Esophagus squamous epithelium (tissue), 5 donors: ENCODE measurements at regions not wholly inside any gene's neighbourhood (a gene's known extent, or its start where the extent isn't known, plus 50 kb on each side); places are given as distances from the start of the nearest gene placed in this dataset.

Experiments
- DNase-seq: peaks from one replicate; lab custom pipeline; 2025; lab: John Stamatoyannopoulos, UW
- H3K27ac ChIP-seq, 4 donors: fragments of 200-600 bp; sonication (generic); one replicate each; pipeline ENCODE4 v1.5.1; 2016 to 2019; ENCODE audit warnings: mild to moderate bottlenecking in 1 of 4
- H3K27me3 ChIP-seq, 4 donors: fragments of 200-600 bp; sonication (generic); 1 replicate in 3 of 4; 2 replicates in 1 of 4; pipeline versions ENCODE4 v1.5.1 to v1.6.0; 2017 to 2021; ENCODE audit warnings: antibody characterized with exemption in 1 of 4
- H3K36me3 ChIP-seq, 3 donors: fragments of 200-600 bp; sonication (generic); one replicate each; pipeline ENCODE4 v1.5.1; 2016 to 2019
- H3K4me1 ChIP-seq, 3 donors: fragments of 200-600 bp; sonication (generic); one replicate each; pipeline ENCODE4 v1.5.1; 2017 to 2019
- H3K4me3 ChIP-seq, 4 donors: fragments of 200-600 bp; sonication (generic); 1 replicate in 3 of 4; 2 replicates in 1 of 4; pipeline ENCODE4 v1.5.1; 2016 to 2019; ENCODE audit warnings: mild to moderate bottlenecking in 2 of 4, moderate library complexity in 1 of 4
- H3K9me3 ChIP-seq, 3 donors: fragments of 200-600 bp; sonication (generic); one replicate each; pipeline ENCODE4 v1.5.1; 2016 to 2019
- POLR2A ChIP-seq, 4 donors: fragments of 450-650 bp; IDR thresholded peaks; one replicate each; pipeline ENCODE4 v1.6.1; 2017; ENCODE audit warnings: antibody characterized with exemption in 4 of 4, mild to moderate bottlenecking in 4 of 4, moderate library complexity in 3 of 4
- WGBS, 2 donors: methylation state at CpG; one replicate each; pipeline ENCODE4 v1.1.5; 2018; 5-methylcytosine and 5-hydroxymethylcytosine counted together
- intact Hi-C: fragments of 100-400 bp; cut with DNase I; formaldehyde crosslinking; loops from one replicate; pipeline ENCODE4 v1.15.0; 2022
- TF ChIP-seq, protein P1 (sequence below), 6 experiments: fragments of 450-650 bp in 4 of 6; fragments of 200-600 bp in 2 of 6; sonication (generic) in 2 of 6; IDR thresholded peaks; one replicate each; pipeline ENCODE4 v1.5.1; 2016 to 2019; ENCODE audit warnings: antibody characterized with exemption in 6 of 6, mild to moderate bottlenecking in 4 of 6, moderate library complexity in 4 of 6
- donor health status: DM: yes; HTN: yes; CAD: no.

DNA sequence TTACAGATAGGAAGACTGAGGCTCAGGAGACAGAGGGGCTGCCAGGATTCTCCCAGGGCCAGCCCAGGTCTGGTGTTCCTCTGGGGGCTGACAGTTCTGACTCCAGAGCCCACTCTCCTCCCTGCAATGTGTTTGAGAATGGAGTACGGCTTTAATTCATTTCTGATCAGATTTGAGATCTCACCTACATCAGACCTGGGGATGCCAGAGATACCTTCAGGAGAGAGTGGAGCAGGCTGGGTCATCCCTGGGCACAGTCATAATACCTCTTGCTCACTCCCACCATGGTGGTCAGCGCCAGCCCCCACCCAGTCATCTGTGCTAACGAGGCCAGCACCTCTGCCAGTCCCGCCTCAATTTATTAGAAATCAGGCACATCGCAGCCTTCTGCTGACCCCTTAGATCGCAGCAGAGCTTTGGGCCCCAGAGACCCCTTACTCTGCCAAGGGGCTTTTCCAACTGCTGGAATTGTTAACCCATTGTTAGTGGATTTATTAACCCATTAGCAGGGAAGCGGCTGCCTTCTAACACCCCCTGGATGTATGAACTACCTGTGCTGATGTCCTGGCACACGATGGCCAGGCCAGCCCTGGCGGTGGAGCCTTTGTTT is 352.1 kb downstream of the MATN1 start:
- no peaks in the 10 kb centered on the region for H3K36me3 ChIP-seq
- 62 to 82% methylated on average over 5 to 9 of the region's 9 CpGs for WGBS, 2 donors
- H3K4me3 ChIP-seq, result no peak overlapping the region
- TF ChIP-seq, protein P1, sequence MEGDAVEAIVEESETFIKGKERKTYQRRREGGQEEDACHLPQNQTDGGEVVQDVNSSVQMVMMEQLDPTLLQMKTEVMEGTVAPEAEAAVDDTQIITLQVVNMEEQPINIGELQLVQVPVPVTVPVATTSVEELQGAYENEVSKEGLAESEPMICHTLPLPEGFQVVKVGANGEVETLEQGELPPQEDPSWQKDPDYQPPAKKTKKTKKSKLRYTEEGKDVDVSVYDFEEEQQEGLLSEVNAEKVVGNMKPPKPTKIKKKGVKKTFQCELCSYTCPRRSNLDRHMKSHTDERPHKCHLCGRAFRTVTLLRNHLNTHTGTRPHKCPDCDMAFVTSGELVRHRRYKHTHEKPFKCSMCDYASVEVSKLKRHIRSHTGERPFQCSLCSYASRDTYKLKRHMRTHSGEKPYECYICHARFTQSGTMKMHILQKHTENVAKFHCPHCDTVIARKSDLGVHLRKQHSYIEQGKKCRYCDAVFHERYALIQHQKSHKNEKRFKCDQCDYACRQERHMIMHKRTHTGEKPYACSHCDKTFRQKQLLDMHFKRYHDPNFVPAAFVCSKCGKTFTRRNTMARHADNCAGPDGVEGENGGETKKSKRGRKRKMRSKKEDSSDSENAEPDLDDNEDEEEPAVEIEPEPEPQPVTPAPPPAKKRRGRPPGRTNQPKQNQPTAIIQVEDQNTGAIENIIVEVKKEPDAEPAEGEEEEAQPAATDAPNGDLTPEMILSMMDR (IDR thresholded peaks at IDR 0.05), result no peak
- TF ChIP-seq POLR2A (IDR thresholded peaks at IDR 0.05), result no peak
- DNase-seq, result no peak
- H3K4me1 ChIP-seq, result no peaks in the 10 kb centered on the region
- intact Hi-C loops, result no loop called here
- no peak overlapping the region for H3K27ac ChIP-seq
- no peaks in the 10 kb centered on the region for H3K9me3 ChIP-seq
- peaks cover 0 to 19% (median 0%) of the 10 kb centered on the region in 4 donors for H3K27me3 ChIP-seq

DNA sequence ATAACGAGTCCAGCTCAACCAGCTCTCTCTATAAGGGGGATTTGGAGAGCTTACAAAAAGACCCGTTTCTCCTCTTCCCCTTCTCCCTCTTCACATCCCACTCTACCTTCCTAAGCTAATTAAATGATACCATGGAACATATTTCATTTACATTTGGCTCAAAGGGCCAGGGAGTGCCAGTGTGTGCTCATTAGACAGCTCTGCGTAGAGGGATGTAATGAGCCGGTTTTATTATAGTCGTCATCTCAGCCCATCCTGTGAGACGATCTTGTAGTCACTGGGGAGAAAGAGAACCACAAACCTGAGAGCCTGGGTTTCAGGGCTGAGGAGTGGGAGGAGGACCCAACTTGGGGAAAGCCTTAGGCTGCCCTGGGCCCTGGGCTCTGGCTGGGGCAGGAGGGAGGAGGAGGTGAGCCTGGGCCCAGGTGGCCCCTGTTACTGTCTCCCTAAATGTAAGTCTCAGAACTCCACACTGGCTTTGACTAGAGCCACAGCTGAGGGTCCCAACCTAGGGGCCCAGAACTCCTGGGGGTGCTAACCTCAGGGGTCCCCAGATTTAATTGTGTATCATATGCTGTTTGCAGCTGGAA is 354.6 kb downstream of the MATN1 start:
- Histone ChIP-seq H3K4me1 (no peaks in the 10 kb centered on the region), H3K36me3 (no peaks in the 10 kb centered on the region), H3K27me3 (peaks cover 0 to 14% (median 0%) of the 10 kb centered on the region in 4 donors), H3K4me3 (no peak overlapping the region), H3K27ac (no peak overlapping the region), H3K9me3 (no peaks in the 10 kb centered on the region)
- 61 to 68% methylated on average over 5 to 6 of the region's 6 CpGs for WGBS, 2 donors
- DNase-seq, result no peak
- no peak for TF ChIP-seq POLR2A (IDR thresholded peaks at IDR 0.05)
- TF ChIP-seq, protein P1 (IDR thresholded peaks at IDR 0.05), result no peak
- intact Hi-C loops, result no loop called here

DNA sequence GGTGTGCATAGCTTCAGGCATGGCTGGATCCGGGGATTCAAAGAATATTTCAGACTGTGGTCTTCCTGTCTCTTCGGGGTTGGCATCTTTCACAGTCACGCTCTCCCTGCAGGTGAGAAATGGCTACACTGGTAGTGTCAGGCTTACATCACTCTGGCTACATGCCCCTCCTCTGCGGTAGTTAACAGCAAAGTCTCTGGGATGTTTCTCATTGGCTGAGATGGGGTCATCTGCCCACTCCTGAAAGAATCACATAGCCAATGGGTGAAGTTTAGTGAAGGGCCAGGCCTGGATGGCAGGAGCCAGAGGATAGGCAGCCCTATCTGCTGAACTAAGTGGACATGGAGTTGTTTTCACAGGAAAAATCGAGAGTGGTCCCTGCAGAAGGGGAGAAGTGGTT is 356.5 kb downstream of the MATN1 start:
- Histone ChIP-seq H3K9me3 (no peaks in the 10 kb centered on the region), H3K4me3 (no peak overlapping the region), H3K27ac (no peak overlapping the region), H3K36me3 (no peaks in the 10 kb centered on the region), H3K4me1 (no peaks in the 10 kb centered on the region), H3K27me3 (peaks cover 0 to 15% (median 0%) of the 10 kb centered on the region in 4 donors)
- TF ChIP-seq, protein P1 (IDR thresholded peaks at IDR 0.05), result no peak
- TF ChIP-seq POLR2A (IDR thresholded peaks at IDR 0.05), result no peak
- 43 to 46% methylated on average over 5 of the region's 5 CpGs for WGBS, 2 donors
- intact Hi-C loops, result no loop called here
- no peak for DNase-seq

DNA sequence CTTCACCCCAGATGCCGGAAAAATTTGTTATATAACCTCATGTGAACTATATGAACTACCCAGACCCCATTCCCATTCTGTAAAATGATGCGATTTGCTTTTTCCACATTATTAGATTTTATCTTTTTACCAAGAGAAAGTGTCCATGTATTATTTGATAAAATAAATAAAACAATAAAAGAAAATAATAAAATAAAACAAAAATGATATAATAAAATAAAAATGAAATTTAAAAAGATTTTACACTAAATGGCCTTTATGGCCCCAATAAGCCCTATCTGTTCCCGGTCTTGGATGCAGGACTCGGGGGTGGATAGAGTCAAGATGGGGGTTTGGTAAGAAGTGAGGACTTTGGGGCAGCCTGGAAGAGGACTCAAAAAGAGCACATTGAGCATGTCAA is 357.2 kb downstream of the MATN1 start:
- TF ChIP-seq, protein P1 (IDR thresholded peaks at IDR 0.05), result no peak
- no peak for TF ChIP-seq POLR2A (IDR thresholded peaks at IDR 0.05)
- 85% methylated on average over 4 of the region's 4 CpGs for WGBS, 2 donors

DNA sequence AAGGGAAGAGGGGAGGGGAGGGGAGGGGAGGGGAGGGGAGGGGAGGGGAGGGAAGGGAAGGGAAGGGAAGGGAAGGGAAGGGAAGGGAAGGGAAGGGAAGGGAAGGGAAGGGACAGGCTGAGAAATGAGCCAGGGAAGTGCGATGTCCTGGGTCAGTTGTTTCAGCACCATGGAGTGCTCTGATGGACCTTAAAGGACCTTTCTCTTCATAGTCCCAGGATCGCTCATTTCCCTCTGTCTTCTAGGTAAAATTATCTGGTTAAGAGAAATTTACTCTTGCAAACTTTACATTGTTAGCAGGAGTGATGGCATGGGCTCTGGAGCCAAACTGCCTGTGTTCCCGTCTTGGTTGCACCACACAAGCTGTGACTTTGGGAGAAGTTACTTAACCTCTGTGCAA is 357.8 kb downstream of the MATN1 start:
- TF ChIP-seq, protein P1 (IDR thresholded peaks at IDR 0.05), result no peak
- TF ChIP-seq POLR2A (IDR thresholded peaks at IDR 0.05), result no peak

More for the DNA sequence above, 357.2 kb downstream of the MATN1 start:
- no peak for DNase-seq
- Histone ChIP-seq H3K4me3 (no peak overlapping the region), H3K27me3 (peaks cover 0 to 15% (median 0%) of the 10 kb centered on the region in 4 donors), H3K4me1 (no peaks in the 10 kb centered on the region), H3K27ac (no peak overlapping the region), H3K9me3 (no peaks in the 10 kb centered on the region), H3K36me3 (no peaks in the 10 kb centered on the region)
- intact Hi-C loops, result no loop called here

More for the DNA sequence above, 357.8 kb downstream of the MATN1 start:
- Histone ChIP-seq H3K9me3 (no peaks in the 10 kb centered on the region), H3K4me1 (no peaks in the 10 kb centered on the region), H3K36me3 (no peaks in the 10 kb centered on the region), H3K27me3 (peaks cover 0 to 15% (median 0%) of the 10 kb centered on the region in 4 donors), H3K4me3 (no peak overlapping the region), H3K27ac (no peak overlapping the region)
- DNase-seq, result no peak
- intact Hi-C loops, result no loop called here
- 79 to 83% methylated on average over 3 of the region's 3 CpGs for WGBS, 2 donors
